HT1080 (cell line): ENCODE measurements at regions not wholly inside any gene's neighbourhood (a gene's known extent, or its start where the extent isn't known, plus 50 kb on each side); places are given as distances from the start of the nearest gene placed in this dataset.
A peak's percentile ranks its signal among the peaks of the same experiment; 100 is the strongest.
"Not testable (repeated sequence)": the region's sequence is repeated elsewhere in the genome, so short reads cannot be mapped to it uniquely, and the experiment has no call there.

Experiments
- DNase-seq: peaks from one replicate; pipeline ENCODE4 v3.0.0-alpha.2; 2015; ENCODE audit warnings: low read depth

DNA sequence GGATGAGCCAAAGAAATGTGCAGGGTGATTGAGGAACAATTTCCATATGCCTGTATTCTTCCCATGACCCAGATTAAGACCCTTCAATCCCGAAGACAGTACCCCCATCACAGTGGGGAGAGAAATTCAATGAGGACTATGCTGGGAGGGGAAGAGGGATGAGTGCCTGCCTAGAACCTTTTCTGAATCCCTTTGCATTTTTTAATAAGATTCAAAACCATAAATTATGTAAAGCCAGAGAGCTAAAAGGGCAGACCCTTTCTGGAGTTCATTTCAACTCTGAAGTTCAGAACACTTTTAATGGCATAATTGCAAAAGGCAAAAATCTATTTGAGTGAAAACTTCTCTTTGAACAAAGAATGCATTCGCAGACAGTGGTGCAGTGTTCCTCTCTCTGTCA, 529.5 kb downstream of the NTRK3 start:
- DNase-seq, result no peak

DNA sequence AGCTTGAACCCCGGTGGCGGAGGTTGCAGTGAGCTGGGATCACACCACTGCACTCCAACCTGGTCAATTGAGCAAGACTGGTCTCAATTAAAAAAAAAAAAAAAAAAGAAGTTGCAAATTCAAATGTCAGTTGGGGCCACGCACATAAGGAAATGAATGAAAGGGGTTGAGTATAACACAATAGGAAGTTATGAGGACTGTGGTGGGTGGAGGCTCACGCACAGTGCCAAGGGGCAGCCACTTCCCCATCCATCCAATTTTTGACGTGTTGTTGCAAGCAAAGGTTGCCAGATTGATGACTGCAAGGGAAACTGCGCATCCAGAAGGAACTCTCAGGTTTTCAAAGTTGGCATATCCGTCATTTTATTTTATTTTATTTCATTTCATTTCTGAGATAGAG, 532.2 kb downstream of the NTRK3 start:
- no peak for DNase-seq

DNA sequence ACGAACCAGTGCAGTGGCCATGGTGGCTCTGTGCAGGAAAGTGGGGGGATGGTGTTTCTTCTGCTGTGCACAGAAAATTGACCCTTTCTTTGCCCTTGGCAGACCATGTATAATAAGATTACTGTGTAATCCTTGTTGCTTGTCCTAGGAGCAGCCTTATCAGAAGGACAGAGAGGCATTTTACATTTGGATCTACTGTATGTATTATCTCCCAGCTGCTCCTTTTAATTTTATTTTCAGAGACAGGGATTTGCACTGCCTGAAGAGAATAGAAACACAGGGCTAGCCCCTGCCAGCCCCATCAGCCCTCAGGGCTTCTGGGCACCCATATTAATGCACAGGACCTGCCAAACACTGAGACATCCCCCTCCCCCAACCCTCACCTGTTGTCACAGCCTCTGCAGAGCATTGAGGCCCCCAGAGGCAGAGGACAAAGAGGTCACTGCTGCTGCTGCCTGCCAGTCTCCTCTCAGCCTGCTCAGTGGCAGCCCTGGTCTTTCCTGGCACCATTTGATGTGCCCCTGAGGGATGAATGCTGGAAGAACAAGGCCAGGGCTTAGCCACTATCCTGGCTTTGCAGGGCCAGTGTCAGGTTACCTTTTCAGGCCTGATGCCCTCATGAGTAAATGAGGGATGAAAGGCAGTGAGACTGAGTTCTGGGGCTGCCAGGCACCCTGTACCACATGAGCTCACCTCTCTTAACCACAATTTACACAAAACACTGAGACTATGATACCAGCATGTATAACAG, 533.4 kb downstream of the NTRK3 start:
- peak; percentile 65 for DNase-seq

DNA sequence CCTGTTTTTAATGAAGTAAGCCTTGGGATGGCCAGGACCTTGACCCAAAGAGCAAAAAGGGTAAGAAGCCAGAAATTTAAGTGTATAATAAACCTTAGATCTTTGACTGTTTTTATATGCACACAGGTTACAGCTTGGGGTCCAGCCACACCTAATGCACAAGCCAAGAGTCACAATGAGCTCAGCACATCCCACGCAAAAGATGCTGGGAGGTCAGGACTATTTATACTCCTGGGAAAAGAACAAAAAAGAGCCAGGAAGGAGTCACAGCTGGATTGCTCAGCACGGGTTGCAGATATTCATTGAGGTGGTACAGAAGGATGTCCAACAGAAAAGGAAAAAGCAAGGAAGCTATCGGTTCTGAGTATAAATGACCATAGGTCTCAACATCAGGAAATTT, 536.3 kb downstream of the NTRK3 start:
- DNase-seq, result no peak

DNA sequence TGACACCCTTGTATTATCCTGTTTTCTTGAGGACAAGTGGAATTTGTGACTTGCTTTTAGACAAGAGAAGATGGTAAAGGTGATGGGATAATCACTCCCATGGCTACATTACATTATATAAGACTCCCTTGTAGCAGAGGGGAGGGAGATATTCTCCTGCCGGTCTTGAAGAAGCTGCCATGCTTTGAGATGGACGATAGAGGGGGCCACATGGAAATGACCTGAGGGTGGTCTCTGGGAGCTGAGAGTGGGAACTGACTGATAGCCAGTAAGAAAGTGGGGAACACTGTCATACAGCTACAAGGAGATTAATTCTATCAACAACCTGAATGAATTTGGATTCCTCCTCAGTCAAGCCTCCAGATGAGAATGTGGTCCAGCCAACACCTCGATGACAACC, 540.1 kb downstream of the NTRK3 start:
- no peak for DNase-seq

DNA sequence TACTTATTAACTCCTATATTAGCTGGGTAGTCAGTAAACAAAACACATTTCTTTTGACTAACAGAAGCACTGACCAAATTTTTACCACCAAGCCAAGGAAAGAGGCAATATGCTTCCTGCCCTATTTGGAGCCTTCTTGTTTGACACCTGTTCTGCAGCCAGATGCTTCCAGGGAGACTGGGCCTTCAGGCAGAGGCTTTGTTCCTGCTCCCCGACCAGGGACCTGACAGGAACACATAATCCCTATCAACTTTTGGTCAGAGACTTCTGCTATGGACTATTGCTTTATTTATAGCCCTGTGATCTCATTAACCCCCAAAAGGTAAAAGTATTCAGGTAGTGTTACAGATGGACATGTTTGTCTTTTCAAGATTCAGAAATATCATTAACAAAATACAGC, 541.3 kb downstream of the NTRK3 start:
- DNase-seq, result no peak

DNA sequence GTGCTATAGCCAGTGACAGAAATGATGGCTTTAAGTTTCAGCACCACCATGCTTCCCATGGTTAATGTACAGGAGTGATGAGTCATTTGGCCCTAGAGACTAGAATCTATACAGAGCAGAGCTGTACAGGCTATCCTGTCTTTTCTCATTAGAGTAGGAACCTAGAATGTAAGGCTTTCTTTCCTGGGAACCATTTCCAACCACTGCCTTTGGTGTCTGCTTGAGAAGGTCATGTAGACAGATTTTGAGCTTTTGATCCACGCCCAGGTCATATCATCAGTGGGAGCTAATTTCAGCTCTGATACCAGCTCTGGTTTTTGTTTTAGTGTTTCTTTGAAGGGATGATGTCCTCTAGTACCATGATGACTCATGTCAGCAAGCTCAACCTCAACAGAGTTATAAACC, 543.1 kb downstream of the NTRK3 start:
- DNase-seq, result peak; percentile 32

DNA sequence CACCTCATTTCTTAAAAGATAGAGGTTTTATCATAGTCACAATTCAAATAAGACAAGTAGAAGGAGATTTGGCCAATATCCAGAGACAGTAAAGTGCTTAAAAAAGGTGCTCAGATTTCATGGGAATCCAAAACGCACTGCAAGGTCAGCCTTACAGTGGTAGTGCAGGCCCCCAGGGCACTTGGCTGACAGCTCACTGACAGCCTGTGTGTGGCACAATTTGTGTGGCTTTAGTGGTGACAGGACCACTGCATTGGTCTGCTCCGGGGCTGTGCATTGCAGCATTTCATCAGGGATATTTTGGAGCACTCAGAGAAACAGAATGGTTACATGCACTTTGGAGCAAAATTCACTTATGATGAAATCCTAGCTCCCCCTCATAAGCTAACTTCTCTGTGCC, 544.3 kb downstream of the NTRK3 start:
- no peak for DNase-seq

DNA sequence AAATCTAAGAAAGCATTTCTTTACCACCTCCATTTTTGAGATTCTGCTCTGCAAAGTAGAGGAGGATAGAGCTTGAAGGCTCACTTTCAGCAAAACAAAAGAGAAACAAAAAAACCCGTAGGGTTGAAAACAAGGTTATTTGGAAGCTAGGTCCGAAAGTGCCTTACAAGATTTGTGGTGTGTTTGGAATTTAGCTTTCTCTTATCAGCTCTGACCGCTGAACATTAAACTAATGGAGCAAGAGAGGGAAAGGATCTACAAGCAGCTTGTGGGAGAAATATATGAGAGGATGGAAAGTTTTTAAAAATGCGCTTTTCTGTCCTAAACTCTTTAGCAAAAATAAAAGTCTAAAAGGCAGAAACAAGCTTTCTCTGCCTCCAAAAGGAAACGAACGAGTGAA, 545.5 kb downstream of the NTRK3 start:
- no peak for DNase-seq

DNA sequence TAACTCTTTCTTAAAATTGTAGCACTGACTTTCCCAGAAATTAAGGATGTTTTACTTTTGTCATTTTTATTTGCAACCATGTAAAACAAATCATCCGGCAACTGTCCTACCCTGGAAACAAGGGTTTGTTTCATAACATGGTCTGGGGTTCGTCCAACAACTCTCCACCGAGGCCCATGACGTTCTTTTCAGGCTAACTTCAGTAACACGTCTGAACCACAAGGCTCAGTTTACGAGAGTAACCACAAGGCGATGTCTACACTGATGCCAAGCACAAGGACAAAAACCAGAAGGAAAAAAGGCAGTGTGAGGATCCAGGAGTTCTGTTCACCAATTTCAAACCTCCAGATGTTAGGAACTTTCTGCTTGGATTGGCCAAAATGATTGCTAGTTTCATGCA, 546.1 kb downstream of the NTRK3 start:
- no peak for DNase-seq

DNA sequence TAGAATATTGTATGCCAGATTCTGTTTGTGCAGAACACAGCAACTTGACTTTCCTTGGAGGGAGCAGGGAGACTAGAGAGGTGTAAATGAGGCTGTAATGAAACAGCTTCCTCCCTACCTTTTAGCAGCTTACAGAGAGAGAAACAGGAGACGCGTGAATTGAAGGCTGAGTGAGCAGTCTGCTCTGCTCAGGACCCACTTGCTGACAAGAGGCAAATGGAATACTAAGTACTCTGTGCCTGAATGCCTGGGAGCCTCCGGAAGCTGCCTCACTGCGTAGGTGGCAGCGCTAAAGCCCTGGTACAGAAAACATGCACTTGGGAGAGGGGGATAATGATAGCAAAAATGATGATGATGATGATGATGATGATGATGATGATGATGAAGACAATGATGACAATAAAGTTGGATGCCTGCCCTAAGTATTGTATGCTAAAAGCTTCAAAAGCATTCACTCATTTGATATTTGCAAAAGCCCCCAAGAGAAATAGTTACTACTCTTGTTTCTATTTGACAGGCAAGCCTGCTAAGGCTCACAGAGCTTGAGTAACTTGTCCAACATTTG, 548.9 kb downstream of the NTRK3 start:
- no peak for DNase-seq

DNA sequence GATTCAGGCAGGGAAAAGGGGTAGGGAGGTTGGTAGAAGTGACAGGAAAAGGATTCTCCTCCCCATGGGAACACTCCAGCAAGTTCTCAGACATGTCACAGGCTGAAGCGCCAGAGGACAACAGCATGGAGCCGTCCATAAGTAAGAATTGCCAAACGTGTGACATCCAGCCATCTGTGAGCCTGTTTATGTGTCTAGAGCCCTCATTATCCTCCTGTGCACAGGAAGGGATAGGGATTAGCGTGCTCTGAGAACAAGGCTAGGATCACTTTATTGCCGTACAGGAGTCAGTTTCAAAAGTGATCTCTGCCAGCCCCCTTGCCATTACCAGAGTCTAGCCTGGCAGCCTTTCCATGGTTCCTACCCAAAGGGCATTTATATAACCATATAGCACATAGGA, 549.5 kb downstream of the NTRK3 start:
- no peak for DNase-seq

DNA sequence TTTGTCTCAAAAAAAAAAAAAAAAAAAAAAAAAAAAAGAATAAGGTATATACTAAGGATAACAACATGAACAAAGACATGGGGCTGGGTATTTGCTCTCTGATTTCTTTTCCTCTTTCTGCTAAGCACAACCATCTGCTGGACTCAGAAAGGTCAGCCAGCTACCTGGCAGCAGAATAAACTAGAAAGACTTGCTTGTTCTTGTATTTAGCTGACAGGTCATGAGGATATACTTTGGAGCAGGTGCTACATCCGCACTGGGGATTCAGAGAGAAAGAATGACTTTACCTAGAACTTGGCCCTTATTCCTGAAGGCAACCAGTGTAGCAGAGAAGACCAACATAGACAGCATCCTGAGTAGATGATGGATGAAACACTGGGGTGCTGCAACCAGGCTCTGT, 550.5 kb downstream of the NTRK3 start:
- no peak for DNase-seq

DNA sequence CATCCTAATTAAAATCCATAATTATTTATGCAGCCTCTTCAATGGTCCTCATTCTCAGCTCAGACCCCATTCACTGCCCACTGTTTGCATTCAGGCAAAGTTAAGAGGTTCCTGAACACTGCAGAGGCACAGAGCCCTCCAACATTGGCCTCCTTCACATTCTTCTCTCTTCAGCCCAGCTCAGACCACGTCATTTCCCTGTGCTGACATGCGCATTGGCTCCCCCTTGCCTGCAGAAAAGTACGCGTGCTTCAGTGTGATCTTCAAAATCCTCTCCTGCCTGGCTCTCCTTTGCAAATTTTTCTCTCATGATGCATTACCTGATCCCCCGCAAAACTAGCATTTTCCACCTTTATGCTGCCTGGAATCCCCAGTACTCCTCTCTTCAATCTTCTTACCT, 552.3 kb downstream of the NTRK3 start:
- no peak for DNase-seq

DNA sequence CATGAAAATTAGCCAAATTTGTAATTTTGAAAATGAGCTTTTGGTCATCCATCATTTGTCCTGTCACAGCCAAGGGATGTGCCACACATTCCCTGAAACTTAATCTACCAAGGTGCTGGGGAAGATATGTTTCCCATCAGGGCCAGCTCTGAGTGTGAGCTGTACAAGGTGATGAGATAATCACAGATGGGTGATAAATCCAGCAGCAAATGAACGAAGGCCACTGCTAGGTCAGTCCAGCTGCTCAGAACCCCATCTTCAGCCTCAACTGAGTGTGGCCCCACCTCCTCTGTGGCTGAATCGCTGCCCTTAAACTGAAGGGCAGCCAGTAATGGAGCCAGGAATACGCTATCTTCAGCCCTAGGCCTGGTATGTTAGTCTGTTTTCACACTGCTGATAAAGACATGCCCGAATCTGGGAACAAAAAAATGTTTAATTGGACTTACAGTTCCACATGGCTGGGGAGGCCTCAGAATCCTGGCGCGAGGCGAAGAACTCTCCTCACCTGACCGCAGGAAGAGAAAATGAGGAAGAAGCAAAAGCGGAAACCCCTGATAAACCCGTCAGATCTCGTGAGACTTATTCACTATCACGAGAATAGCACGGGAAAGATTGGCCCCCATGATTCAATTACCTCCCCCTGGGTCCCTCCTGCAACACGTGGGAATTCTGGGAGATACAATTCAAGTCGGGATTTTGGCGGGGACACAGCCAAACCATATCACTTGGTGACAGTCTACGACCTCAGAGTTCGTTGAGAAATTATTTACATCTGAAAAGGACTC, 553.0 kb downstream of the NTRK3 start:
- no peak for DNase-seq

DNA sequence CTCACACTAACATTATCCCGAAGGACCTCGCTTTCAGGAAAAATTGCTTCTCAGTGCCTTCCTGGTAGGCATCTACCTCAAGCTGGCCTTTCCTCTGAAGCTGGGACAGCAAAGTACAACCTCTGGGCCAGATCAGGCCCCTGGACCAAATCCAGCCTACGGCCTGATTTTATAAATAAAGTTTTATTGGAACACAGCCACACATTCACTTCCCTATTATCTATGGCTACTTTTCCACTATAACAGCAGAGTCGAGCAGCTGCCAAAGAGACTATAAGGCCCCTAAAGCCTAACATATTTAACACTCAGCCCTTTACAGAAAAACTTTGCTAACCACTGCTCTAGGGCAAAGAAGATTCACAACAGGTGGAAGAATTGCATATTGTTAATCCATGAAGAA, 554.3 kb downstream of the NTRK3 start:
- no peak for DNase-seq

DNA sequence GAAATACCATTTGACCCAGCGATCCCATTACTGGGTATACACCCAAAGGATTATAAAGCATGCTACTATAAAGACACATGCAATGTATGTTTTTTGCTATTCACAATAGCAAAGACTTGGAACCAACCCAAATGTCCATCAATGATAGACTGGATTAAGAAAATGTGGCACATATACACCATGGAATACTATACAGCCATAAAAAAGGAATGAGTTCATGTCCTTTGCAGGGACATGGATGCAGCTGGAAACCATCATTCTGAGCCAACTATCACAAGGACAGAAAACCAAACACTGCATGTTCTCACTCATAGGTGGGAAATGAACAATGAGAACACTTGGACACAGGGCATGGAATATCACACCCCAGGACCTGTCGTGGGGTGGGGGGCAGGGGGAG, 558.1 kb downstream of the NTRK3 start:
- DNase-seq, result not testable (repeated sequence)

DNA sequence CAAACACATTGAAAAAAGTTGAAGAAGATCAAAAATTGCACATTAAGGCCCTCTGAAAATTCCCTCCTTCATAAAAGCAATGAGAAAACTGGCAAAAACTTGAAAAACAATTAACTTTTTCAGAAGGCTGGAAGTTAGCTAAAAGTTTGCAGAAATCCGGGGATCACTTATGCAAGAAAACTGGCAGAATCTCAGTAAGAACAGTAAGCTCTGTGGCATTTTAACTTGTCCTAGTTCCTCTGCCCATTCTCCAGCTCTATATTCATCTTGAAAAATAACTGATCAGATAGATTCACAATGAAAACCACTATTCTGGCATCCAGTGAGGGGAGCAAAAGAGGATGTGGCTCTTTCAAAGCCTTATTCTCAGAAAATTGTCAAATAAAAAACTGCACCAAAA, 566.8 kb downstream of the NTRK3 start:
- no peak for DNase-seq

DNA sequence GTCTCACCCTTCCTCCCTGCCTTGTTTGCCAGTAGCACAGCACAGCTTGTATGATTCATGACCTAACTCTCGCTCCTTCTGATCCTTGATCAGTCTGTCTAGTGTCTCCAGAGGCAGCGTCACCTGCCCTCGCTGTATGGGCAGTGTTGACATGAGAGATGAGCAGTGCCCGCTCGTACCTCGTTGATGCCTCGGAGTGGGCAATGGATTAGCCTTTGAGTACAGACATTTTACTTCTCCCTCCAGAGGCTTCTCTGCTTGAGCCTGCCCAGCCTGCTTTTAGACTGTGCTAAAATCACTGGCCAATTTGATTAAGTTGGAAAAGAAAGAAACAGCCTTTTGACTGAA, 569.0 kb downstream of the NTRK3 start:
- DNase-seq, result no peak

DNA sequence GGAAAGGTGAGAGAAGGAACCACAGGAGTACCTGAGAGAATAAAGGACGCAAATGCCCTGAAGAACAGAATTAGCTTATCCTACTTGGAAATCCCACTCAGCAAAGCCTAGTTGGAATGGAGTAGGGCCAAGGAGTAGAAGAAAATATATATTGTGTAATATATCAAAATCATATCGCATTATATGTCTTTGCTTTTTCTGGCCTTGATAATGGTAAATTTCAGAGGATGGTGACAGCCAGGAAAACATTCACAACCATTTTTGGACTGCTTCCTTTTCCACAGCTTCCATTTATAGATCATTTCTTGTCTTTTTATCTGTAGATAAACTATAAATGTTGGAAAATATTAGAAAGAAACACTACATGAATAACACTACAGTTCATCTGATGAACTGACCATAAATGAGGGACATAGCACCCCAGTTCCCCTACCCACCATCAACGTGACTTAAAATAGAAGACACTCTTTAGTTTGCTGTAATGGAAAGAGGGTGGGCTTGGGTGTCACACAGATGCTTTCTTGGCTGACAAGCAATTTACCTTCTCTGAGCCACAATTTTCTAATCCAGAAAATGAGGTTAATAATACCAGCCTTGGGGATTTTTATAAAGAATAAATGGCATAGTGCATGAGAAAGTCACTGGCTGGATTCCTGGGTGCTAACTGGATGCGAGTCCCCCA, 569.6 kb downstream of the NTRK3 start:
- DNase-seq, result no peak

DNA sequence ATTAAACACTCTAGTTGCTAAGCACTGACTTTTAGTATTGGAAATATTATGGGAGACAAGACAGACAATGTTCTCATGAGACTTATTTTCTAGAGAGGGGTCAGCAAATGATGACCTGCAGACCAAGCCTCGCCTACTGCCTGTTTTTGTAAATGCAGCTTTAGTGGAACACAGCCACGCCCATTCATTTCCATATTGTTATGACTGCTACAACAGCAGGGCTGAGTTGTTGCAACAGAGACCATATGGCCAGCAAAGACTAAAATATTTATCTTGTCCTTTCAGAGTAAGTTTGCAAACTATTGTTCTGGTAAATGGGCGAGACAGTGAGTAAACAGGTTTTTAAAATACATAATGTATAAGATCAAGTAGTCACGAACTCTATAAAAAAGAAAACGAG, 570.2 kb downstream of the NTRK3 start:
- no peak for DNase-seq

DNA sequence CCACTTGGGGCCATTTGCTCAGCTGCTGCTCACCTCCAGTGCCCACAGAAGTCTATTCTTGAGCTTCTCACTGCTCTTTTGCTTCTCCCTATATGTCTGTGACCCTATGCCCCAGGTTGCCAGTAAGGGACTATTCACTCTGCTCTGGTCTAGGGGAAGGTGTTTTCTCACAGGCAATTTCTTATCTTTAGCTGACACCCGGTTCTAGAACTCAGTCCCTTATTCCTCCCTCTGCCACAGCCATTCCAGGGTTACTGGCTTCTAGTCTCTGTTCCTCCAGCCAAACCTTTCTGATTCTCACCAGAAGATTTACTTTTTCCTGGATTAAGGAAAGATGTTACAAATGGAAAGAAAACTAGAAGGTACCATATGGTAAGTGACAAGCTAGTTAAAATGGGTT, 574.0 kb downstream of the NTRK3 start:
- DNase-seq, result no peak
